ENCODE measurements at regions not wholly inside any gene's neighbourhood (a gene's known extent, or its start where the extent isn't known, plus 50 kb on each side); places are given as distances from the start of the nearest gene placed in this dataset.
"Not testable (repeated sequence)": the region's sequence is repeated elsewhere in the genome, so short reads cannot be mapped to it uniquely, and the experiment has no call there.

- no peaks in the 10 kb centered on the region for H3K4me1 ChIP-seq
Measured at GRCh38 chr20:53728359-53728758, 134.7 kb upstream of the ZNF217 start.

GRCh38 chr20:53727239-53727638 lies 133.6 kb upstream of the ZNF217 start:
- not testable (repeated sequence) for H3K4me1 ChIP-seq; H3K36me3 ChIP-seq; H3K9me3 ChIP-seq; H3K4me3 ChIP-seq; DNase-seq (ENCODE audit: low spot score); H3K27ac ChIP-seq; H3K27me3 ChIP-seq

More at GRCh38 chr20:53728359-53728758, 134.7 kb upstream of the ZNF217 start:
- Histone ChIP-seq H3K36me3 (no peaks in the 10 kb centered on the region), H3K27me3 (no peaks in the 10 kb centered on the region), H3K9me3 (no peaks in the 10 kb centered on the region), H3K27ac (no peak overlapping the region), H3K4me3 (no peak overlapping the region)
- no peak for DNase-seq (ENCODE audit: low spot score)
- TF ChIP-seq CTCF (IDR thresholded peaks at IDR 0.05) = no peak

- H3K9me3 ChIP-seq = no peaks in the 10 kb centered on the region
- no peaks in the 10 kb centered on the region for H3K4me1 ChIP-seq
- TF ChIP-seq CTCF (IDR thresholded peaks at IDR 0.05) = no peak
- H3K36me3 ChIP-seq = no peaks in the 10 kb centered on the region
- no peak for DNase-seq (ENCODE audit: low spot score)
- no peaks in the 10 kb centered on the region for H3K27me3 ChIP-seq
- no peak overlapping the region for H3K4me3 ChIP-seq
- H3K27ac ChIP-seq = no peak overlapping the region
Measured at GRCh38 chr20:53725575-53725970, 131.9 kb upstream of the ZNF217 start.

- no peak for TF ChIP-seq CTCF (IDR thresholded peaks at IDR 0.05)
- H3K9me3 ChIP-seq = no peaks in the 10 kb centered on the region
- H3K4me1 ChIP-seq = no peaks in the 10 kb centered on the region
- no peak overlapping the region for H3K27ac ChIP-seq
- no peaks in the 10 kb centered on the region for H3K36me3 ChIP-seq
- H3K27me3 ChIP-seq = no peaks in the 10 kb centered on the region
- DNase-seq (ENCODE audit: low spot score) = no peak
- H3K4me3 ChIP-seq = no peak overlapping the region
Measured at GRCh38 chr20:53723621-53724020, 130.0 kb upstream of the ZNF217 start.

GRCh38 chr20:53723045-53723444 lies 129.4 kb upstream of the ZNF217 start:
- H3K27ac ChIP-seq = no peak overlapping the region
- TF ChIP-seq CTCF (IDR thresholded peaks at IDR 0.05) = no peak
- DNase-seq (ENCODE audit: low spot score) = no peak
- no peaks in the 10 kb centered on the region for H3K9me3 ChIP-seq
- no peaks in the 10 kb centered on the region for H3K4me1 ChIP-seq
- no peaks in the 10 kb centered on the region for H3K27me3 ChIP-seq
- H3K36me3 ChIP-seq = no peaks in the 10 kb centered on the region
- H3K4me3 ChIP-seq = no peak overlapping the region

GRCh38 chr20:53722515-53723036 lies 128.9 kb upstream of the ZNF217 start:
- Histone ChIP-seq H3K27ac (no peak overlapping the region), H3K4me3 (no peak overlapping the region), H3K36me3 (no peaks in the 10 kb centered on the region), H3K9me3 (no peaks in the 10 kb centered on the region), H3K27me3 (no peaks in the 10 kb centered on the region), H3K4me1 (no peaks in the 10 kb centered on the region)
- TF ChIP-seq CTCF (IDR thresholded peaks at IDR 0.05) = no peak
- no peak for DNase-seq (ENCODE audit: low spot score)

- not testable (repeated sequence) for H3K9me3 ChIP-seq; H3K4me1 ChIP-seq; H3K27me3 ChIP-seq; DNase-seq (ENCODE audit: low spot score); H3K36me3 ChIP-seq; H3K27ac ChIP-seq; H3K4me3 ChIP-seq
Measured at GRCh38 chr20:53721445-53721963, 127.9 kb upstream of the ZNF217 start.

GRCh38 chr20:53719171-53719803 lies 125.6 kb upstream of the ZNF217 start:
- H3K4me3 ChIP-seq; H3K27ac ChIP-seq; H3K9me3 ChIP-seq; DNase-seq (ENCODE audit: low spot score); H3K27me3 ChIP-seq; H3K4me1 ChIP-seq; H3K36me3 ChIP-seq: not testable (repeated sequence)

All from right atrium auricular region (tissue), 2 donors.